Right ventricle myocardium inferior (tissue), 1 donor: ENCODE measurements at regions not wholly inside any gene's neighbourhood (a gene's known extent, or its start where the extent isn't known, plus 50 kb on each side); places are given as distances from the start of the nearest gene placed in this dataset.
"Not testable (repeated sequence)": the region's sequence is repeated elsewhere in the genome, so short reads cannot be mapped to it uniquely, and the experiment has no call there.

Experiments used
- ATAC-seq: fragments of 200-7000 bp; cut with Tn5 transposase; one replicate; pipeline ENCODE4 v1.9.1; 2020; ENCODE audit warnings: mild to moderate bottlenecking, moderate library complexity
- DNase-seq: peaks from one replicate; pipeline ENCODE4 v3.0.0; 2021; ENCODE audit errors: missing footprints
- intact Hi-C: fragments of 100-400 bp; cut with DNase I; formaldehyde crosslinking; loops from one replicate; pipeline ENCODE4 v1.11.0; 2022
- donor health status: DM: no; HTN: yes; CAD: no; lungs with severe emphysema.

- DNase-seq, intact Hi-C loops, ATAC-seq: not testable (repeated sequence)
Observed at GRCh38 chr1:25171013-25171412, 61.3 kb downstream of the SYF2 start.

- intact Hi-C loops: no loop called here
- no peak for ATAC-seq
- DNase-seq: no peak
Observed at GRCh38 chr1:25170439-25170838, 61.9 kb downstream of the SYF2 start.

- intact Hi-C loops: no loop called here
- no peak for ATAC-seq
- no peak for DNase-seq
Observed at GRCh38 chr1:25169610-25170009, 62.7 kb downstream of the SYF2 start.

- intact Hi-C loops: no loop called here
- ATAC-seq (no peak), DNase-seq (no peak)
Observed at GRCh38 chr1:25169168-25169567, 63.1 kb downstream of the SYF2 start.

- ATAC-seq: no peak
- no peak for DNase-seq
- intact Hi-C loops: no loop called here
Observed at GRCh38 chr1:25168193-25169071, 63.9 kb downstream of the SYF2 start.

GRCh38 chr1:25167269-25168192 is 64.8 kb downstream of the SYF2 start:
- intact Hi-C loops: no loop called here
- DNase-seq (no peak), ATAC-seq (no peak)

- ATAC-seq: no peak
- intact Hi-C loops: no loop called here
- DNase-seq: no peak
Observed at GRCh38 chr1:25166847-25167246, 65.5 kb downstream of the SYF2 start.

- intact Hi-C loops: no loop called here
- DNase-seq (no peak), ATAC-seq (no peak)
Observed at GRCh38 chr1:25163986-25164385, 68.3 kb downstream of the SYF2 start.

GRCh38 chr1:25161981-25162380 is 70.3 kb downstream of the SYF2 start:
- ATAC-seq: no peak
- intact Hi-C loops: no loop called here
- no peak for DNase-seq

- DNase-seq (no peak), ATAC-seq (no peak)
Observed at GRCh38 chr1:25157846-25158245, 74.5 kb downstream of the SYF2 start.

GRCh38 chr1:25150985-25151495 is 81.3 kb downstream of the SYF2 start:
- no peak for DNase-seq
- ATAC-seq: no peak
- intact Hi-C loops: no loop called here

More at GRCh38 chr1:25157846-25158245, 74.5 kb downstream of the SYF2 start:
- intact Hi-C loops: no loop called here

GRCh38 chr1:25148673-25149300 is 83.5 kb downstream of the SYF2 start:
- DNase-seq (no peak), ATAC-seq (no peak)
- intact Hi-C loops: no loop called here

- no peak for DNase-seq
- ATAC-seq: no peak
Observed at GRCh38 chr1:25146451-25146855, 85.8 kb downstream of the SYF2 start.

GRCh38 chr1:25145775-25146393 is 86.4 kb downstream of the SYF2 start:
- ATAC-seq: no peak
- intact Hi-C loops: no loop called here
- no peak for DNase-seq

More at GRCh38 chr1:25146451-25146855, 85.8 kb downstream of the SYF2 start:
- intact Hi-C loops: no loop called here

- intact Hi-C loops: no loop called here
- no peak for DNase-seq
- no peak for ATAC-seq
Observed at GRCh38 chr1:25140073-25140797, 92.1 kb downstream of the SYF2 start.

GRCh38 chr1:25137521-25138395 is 94.5 kb downstream of the SYF2 start:
- ATAC-seq (no peak), DNase-seq (no peak)
- intact Hi-C loops: no loop called here

- DNase-seq (no peak), ATAC-seq (no peak)
- intact Hi-C loops: no loop called here
Observed at GRCh38 chr1:25137106-25137505, 95.2 kb downstream of the SYF2 start.
